Activated CD4-positive, alpha-beta memory T cell treated with anti-CD3 and anti-CD28 coated beads for 36 hours (primary cell): ENCODE measurements at regions not wholly inside any gene's neighbourhood (a gene's known extent, or its start where the extent isn't known, plus 50 kb on each side); places are given as distances from the start of the nearest gene placed in this dataset.

ENCODE experiments used
- CTCF ChIA-PET: fragments of 350-600 bp; sonication (Branson Sonifier 250); formaldehyde crosslinking; loops from one replicate; lab custom pipeline; 2021; ENCODE audit warnings: antibody characterized with exemption, inconsistent platforms; lab: Charles Lee
- POLR2A ChIA-PET: fragments of 350-600 bp; sonication (Branson Sonifier 250); formaldehyde crosslinking; loops from one replicate; lab custom pipeline; 2021; ENCODE audit warnings: antibody characterized with exemption; lab: Charles Lee
- DNase-seq: peaks from one replicate; pipeline ENCODE4 v3.0.0-alpha.2; 2020
- H3K27ac Mint-ChIP-seq: one replicate; pipeline ENCODE4 v1.8.0; 2021; ENCODE audit warnings: mixed read lengths
- H3K27me3 Mint-ChIP-seq: one replicate; pipeline ENCODE4 v1.8.0; 2021; ENCODE audit warnings: mixed read lengths
- H3K36me3 Mint-ChIP-seq: one replicate; pipeline ENCODE4 v1.8.0; 2021; ENCODE audit warnings: mixed read lengths
- H3K4me1 Mint-ChIP-seq: one replicate; pipeline ENCODE4 v1.8.0; 2021; ENCODE audit warnings: low read depth, mixed read lengths
- H3K4me3 Mint-ChIP-seq: one replicate; pipeline ENCODE4 v1.8.0; 2021; ENCODE audit warnings: mild to moderate bottlenecking, mixed read lengths
- H3K9me3 Mint-ChIP-seq: one replicate; pipeline ENCODE4 v1.8.0; 2021; ENCODE audit warnings: mixed read lengths
- intact Hi-C: fragments of 100-400 bp; cut with micrococcal nuclease; formaldehyde crosslinking; loops from one replicate; pipeline ENCODE4 v1.15.1; 2023

DNA sequence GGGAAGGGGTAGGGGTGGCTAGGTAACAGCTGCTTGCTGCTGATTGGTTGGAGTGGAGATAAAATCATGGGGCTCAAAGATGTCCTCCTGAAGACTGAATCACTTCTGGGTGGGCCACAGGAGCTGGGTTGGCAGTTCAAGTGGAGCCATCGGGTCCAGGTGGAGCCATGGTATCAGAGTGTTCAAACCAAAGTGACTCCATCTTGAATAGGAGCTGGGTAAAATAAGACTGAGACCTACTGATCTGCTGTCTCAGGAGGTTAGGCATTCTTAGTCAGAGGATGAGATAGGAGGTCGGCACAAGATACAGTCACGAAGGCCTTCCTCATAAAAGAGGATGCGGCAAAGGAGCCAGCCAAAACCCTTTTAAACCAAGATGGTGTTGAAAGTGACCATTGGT, 96.5 kb downstream of the RTP4 start:
- Mint-ChIP-seq H3K36me3 (no peaks in the 10 kb centered on the region), H3K4me1 (no peaks in the 10 kb centered on the region), H3K9me3 (no peaks in the 10 kb centered on the region), H3K27me3 (peaks cover 13% of the 10 kb centered on the region), H3K27ac (no peak overlapping the region), H3K4me3 (no peak overlapping the region)
- intact Hi-C loops, result no loop called here
- DNase-seq, result no peak
- ChIA-PET POLR2A (no interaction called here), CTCF (no interaction called here)

DNA sequence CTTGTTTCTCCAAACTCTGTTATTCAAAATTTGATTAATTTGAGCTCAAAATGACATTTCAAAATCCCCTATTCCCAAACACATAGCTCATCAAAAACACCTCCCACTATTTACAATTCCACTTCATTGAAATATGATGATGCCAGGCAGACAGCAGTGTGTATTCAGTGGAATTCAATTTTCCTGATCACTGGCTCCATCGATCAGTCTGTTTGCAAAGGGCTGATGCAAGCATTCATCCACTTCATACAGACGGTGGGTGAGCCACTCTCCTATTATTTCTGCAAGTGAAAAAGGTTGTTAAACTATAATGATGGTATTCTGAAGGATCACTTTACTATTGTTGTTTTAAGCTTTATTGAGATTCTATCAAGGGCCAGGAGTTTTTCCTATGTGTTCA, 90.7 kb downstream of the RTP4 start:
- CTCF ChIA-PET, result interaction anchor here (1.9 kb wide), 1 partner anchor 140 kb away, joined by 6 read pairs; no protein-coding TSS in a partner anchor
- no peak overlapping the region for H3K27ac Mint-ChIP-seq
- H3K4me1 Mint-ChIP-seq, result no peaks in the 10 kb centered on the region
- DNase-seq, result no peak
- intact Hi-C loops, result no loop called here
- no peak overlapping the region for H3K4me3 Mint-ChIP-seq
- H3K27me3 Mint-ChIP-seq, result peaks cover 24% of the 10 kb centered on the region
- H3K36me3 Mint-ChIP-seq, result no peaks in the 10 kb centered on the region
- POLR2A ChIA-PET, result no interaction called here
- H3K9me3 Mint-ChIP-seq, result no peaks in the 10 kb centered on the region

DNA sequence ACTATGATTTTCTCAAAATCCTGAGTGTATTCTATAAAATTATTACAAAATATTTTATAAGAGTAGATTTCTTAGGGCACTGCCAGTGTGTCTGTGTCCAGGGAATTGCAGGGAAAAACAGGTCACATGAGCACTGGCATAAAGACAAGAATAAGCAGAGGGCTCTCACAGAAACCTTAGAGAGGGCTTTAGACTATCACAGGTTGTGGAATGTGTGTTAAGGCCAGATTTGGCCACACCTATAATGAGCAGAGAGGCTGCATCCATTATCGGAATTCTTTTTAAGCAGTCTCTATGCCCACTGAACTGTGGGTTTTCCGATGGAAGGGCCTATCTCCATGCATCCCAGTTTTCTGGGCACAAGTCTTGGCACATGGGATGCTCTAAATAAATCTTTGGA, 90.2 kb downstream of the RTP4 start:
- H3K27me3 Mint-ChIP-seq, result peaks cover 21% of the 10 kb centered on the region
- H3K9me3 Mint-ChIP-seq, result no peaks in the 10 kb centered on the region
- H3K36me3 Mint-ChIP-seq, result no peaks in the 10 kb centered on the region
- ChIA-PET POLR2A (no interaction called here), CTCF (interaction anchor here (1.9 kb wide), 1 partner anchor 139 kb away, joined by 6 read pairs; no protein-coding TSS in a partner anchor)
- no peaks in the 10 kb centered on the region for H3K4me1 Mint-ChIP-seq
- intact Hi-C loops, result no loop called here
- DNase-seq, result no peak
- no peak overlapping the region for H3K27ac Mint-ChIP-seq
- no peak overlapping the region for H3K4me3 Mint-ChIP-seq

DNA sequence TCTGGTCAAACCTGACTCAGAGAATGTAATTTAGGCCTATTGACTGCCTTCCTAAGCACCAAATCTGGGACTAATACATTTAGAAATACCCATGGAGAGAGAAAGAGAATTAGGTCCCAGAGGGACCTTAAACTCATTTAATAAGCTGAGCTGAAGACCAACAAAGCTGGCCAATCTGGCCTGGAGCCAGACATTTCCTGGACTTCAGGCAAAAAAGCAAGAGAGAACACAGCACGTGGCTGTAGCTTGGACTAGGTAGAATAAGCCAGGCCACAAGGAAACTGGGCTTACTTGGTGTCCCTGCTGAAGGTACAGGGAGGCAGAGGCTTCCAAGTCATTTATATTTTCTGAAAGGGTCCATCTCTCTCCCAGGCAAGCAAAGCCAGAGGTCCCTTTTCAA, 88.1 kb downstream of the RTP4 start:
- H3K27me3 Mint-ChIP-seq, result peaks cover 16% of the 10 kb centered on the region
- H3K4me1 Mint-ChIP-seq, result no peaks in the 10 kb centered on the region
- POLR2A ChIA-PET, result no interaction called here
- H3K9me3 Mint-ChIP-seq, result no peaks in the 10 kb centered on the region
- DNase-seq, result no peak
- no peak overlapping the region for H3K4me3 Mint-ChIP-seq
- H3K36me3 Mint-ChIP-seq, result no peaks in the 10 kb centered on the region
- intact Hi-C loops, result no loop called here
- H3K27ac Mint-ChIP-seq, result no peak overlapping the region
- CTCF ChIA-PET, result no interaction called here

DNA sequence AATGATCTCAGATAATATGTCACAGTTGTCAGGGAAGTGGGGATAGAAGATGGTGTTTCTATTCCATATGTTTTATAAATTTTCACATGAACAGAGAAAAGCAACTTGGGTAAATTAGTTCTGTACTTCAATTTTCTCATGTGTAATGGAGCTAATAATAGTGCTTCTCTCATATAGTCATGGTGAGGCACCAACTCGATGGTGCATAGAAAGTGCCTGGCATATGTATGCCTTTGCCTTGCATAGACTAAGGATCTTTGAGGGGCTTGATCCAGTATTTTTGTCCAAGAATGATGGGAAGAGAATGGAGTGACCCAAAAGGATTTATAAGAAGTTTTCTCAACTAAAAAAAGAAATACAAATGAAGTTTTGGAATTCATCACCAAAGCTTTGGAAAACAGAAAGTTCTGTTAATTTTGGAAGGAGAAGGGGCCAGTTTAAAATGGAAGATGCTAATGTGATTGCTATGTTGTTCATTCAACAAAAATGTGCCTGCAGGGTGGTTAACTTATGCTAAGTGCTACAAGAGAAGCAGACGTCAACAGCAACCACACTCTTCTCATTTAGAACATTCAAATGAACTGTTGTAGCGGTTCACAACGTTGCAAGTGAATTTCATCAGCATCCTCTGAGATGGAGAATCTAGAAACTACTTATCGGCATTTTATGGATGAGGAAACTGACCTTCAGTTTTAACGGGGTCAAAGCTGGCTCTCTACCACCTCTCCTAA, 86.1 kb downstream of the RTP4 start:
- Mint-ChIP-seq H3K4me1 (no peaks in the 10 kb centered on the region), H3K27ac (no peak overlapping the region), H3K9me3 (no peaks in the 10 kb centered on the region), H3K4me3 (no peak overlapping the region), H3K27me3 (peaks cover 16% of the 10 kb centered on the region), H3K36me3 (no peaks in the 10 kb centered on the region)
- ChIA-PET POLR2A (no interaction called here), CTCF (no interaction called here)
- intact Hi-C loops, result no loop called here
- DNase-seq, result no peak

DNA sequence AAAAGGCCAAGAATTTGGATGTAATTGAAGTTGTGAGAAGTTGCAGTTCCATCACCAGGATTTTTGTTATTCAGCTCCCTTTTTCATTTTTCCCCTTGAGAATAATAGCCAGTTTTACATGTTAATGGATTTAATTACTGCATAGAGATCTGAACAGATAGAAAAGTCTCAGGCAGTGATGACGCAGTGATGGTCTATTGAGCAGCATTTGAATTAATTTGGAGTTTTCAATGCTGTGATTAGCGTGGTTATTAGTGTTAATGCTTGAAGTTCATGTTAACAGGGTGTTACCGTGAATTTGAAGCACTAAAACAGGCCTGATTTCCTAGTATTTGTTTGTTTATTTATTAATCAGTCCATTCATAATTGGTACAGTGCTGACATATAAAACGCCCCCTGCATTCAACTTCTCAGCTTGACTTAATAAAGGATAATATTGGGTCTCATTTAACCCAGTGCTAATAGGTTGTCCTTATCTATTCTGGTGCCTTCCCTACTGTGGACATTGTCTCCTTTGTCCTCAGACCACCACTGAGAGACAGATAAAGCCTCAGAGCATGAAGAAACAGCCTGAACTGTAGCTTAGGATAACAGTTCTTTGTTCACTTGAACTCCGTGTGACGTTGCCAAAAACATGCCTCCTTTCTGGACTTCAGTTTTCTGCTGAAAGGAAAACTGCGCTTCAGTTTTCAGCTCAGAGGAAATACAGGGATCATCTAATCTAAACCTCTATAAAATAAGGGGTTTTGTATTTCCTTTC, 82.4 kb downstream of the RTP4 start:
- intact Hi-C loops, result no loop called here
- H3K9me3 Mint-ChIP-seq, result no peaks in the 10 kb centered on the region
- no peak overlapping the region for H3K27ac Mint-ChIP-seq
- H3K27me3 Mint-ChIP-seq, result peaks cover 9% of the 10 kb centered on the region
- no peaks in the 10 kb centered on the region for H3K4me1 Mint-ChIP-seq
- CTCF ChIA-PET, result no interaction called here
- H3K4me3 Mint-ChIP-seq, result no peak overlapping the region
- no peaks in the 10 kb centered on the region for H3K36me3 Mint-ChIP-seq
- POLR2A ChIA-PET, result no interaction called here
- DNase-seq, result no peak

DNA sequence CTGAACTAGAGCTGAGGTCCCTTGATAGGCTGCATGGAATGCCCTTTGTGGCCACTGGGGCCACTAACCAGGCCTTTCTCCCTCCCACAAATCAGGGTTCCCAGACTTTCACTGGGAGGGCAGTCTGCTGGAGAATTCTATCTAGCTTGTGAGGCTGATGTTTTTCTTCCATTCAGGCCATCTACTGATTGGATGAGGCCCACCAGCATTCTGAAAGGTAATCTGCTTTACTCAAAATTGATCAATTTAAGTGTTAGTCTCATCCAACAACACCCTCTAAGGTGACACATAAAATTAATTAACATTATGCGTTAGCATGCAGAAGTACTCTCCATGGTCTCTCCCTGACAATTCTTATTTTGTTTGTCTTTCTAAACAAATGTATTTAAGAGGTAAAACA, 80.5 kb downstream of the RTP4 start:
- Mint-ChIP-seq H3K4me3 (no peak overlapping the region), H3K27me3 (peaks cover 3% of the 10 kb centered on the region), H3K4me1 (no peaks in the 10 kb centered on the region), H3K9me3 (no peaks in the 10 kb centered on the region), H3K36me3 (no peaks in the 10 kb centered on the region), H3K27ac (no peak overlapping the region)
- ChIA-PET CTCF (no interaction called here), POLR2A (no interaction called here)
- no peak for DNase-seq
- intact Hi-C loops, result no loop called here

DNA sequence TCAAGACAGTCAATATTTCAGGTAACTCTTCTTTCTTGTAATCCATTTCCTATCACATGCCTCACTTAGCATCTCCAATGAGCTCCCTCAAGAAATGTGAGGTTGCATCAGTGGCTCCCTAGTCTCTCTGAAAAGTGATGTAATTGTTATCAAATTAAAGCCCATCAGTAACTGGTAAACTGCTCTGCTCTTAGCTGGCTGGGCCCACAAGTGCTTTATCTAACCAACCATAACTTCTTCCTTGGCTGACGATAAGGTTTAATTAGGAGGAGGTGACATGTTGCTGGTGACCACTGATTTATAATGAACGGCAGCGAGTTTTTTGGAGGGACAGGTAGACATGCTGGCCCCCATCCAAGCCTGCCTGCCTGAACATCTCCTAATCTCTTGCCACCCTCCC, 79.6 kb downstream of the RTP4 start:
- no peaks in the 10 kb centered on the region for H3K4me1 Mint-ChIP-seq
- no peak overlapping the region for H3K27ac Mint-ChIP-seq
- H3K4me3 Mint-ChIP-seq, result no peak overlapping the region
- POLR2A ChIA-PET, result no interaction called here
- DNase-seq, result no peak
- no peaks in the 10 kb centered on the region for H3K9me3 Mint-ChIP-seq
- H3K27me3 Mint-ChIP-seq, result peaks cover 3% of the 10 kb centered on the region
- CTCF ChIA-PET, result interaction anchor here (2.1 kb wide), 1 partner anchor 128 kb away, joined by 7 read pairs; no protein-coding TSS in a partner anchor
- intact Hi-C loops, result no loop called here
- H3K36me3 Mint-ChIP-seq, result no peaks in the 10 kb centered on the region

DNA sequence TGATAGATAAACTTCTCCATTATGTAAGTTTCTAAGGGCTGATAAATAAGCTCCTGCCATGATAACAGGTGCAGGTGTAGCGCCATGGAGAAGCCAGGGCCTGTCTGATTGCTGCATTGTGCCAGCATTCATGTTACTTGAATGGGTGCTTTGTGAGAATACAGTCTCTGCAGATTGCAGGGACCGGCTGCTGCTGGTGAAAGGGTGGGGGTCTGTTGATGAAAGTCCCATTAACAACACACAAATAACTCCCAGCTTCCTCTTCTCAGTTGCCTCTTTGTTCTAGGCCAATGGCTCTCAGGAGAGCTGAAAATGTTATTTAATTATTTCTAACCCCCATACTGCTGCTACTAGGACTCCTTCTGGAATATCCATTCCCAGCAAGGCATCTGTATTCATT, 77.2 kb downstream of the RTP4 start:
- Mint-ChIP-seq H3K27ac (no peak overlapping the region), H3K4me1 (no peaks in the 10 kb centered on the region), H3K9me3 (no peaks in the 10 kb centered on the region), H3K27me3 (peaks cover 3% of the 10 kb centered on the region), H3K4me3 (no peak overlapping the region), H3K36me3 (no peaks in the 10 kb centered on the region)
- DNase-seq, result no peak
- intact Hi-C loops, result no loop called here
- ChIA-PET CTCF (no interaction called here), POLR2A (no interaction called here)

DNA sequence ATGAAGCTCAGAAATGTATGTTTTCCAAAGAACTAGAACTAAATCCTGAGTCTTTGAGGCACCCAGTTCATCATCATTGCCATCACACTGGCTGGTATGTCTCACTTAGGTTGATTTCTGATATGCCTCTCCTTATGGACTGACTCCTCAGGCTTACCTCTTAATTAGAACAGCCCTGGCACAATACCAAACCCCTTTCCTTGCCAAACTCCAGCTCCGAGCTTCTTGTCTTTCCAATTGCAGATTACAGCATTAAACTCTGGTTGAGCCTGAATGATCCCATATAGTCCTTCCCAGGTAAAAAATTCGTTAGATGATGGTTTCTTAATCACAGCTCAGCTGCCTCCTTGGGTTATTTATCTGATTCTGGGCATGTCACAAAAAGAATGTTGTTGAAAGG, 66.3 kb downstream of the RTP4 start:
- H3K27me3 Mint-ChIP-seq, result peaks cover 8% of the 10 kb centered on the region
- intact Hi-C loops, result no loop called here
- ChIA-PET CTCF (interaction anchor here (1.0 to 1.3 kb wide), 3 partner anchors 112 to 116 kb away, joined by 3 to 6 read pairs (median 3); no protein-coding TSS in a partner anchor), POLR2A (no interaction called here)
- H3K4me1 Mint-ChIP-seq, result no peaks in the 10 kb centered on the region
- H3K27ac Mint-ChIP-seq, result no peak overlapping the region
- H3K9me3 Mint-ChIP-seq, result no peaks in the 10 kb centered on the region
- no peak overlapping the region for H3K4me3 Mint-ChIP-seq
- no peaks in the 10 kb centered on the region for H3K36me3 Mint-ChIP-seq
- DNase-seq, result no peak

DNA sequence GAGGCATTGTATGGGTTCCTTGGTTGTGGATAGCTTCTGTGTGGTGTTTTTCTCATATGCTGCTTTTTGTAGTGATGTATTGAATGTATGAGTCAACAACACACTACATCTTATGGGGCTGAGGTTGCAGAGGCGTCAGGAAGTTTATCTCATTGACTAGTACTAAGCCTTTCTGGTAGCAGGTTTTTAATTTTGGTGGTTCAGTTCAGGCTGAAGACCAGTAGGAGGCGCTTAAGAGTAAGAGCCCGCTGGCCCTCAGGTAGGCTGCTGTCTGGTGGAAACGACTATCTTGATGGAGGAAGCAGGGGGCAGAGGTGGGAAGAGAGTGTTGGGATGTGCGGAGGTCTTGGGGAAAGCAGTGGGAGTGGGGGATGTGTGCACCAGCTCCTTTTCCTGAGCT, 62.4 kb downstream of the RTP4 start:
- ChIA-PET POLR2A (no interaction called here), CTCF (interaction anchor here (1.3 to 1.5 kb wide), 2 partner anchors 111 to 249 kb away, joined by 3 to 5 read pairs; no protein-coding TSS in a partner anchor)
- intact Hi-C loops, result no loop called here
- no peak overlapping the region for H3K4me3 Mint-ChIP-seq
- no peak overlapping the region for H3K27ac Mint-ChIP-seq
- no peaks in the 10 kb centered on the region for H3K4me1 Mint-ChIP-seq
- DNase-seq, result no peak
- no peaks in the 10 kb centered on the region for H3K36me3 Mint-ChIP-seq
- H3K9me3 Mint-ChIP-seq, result no peaks in the 10 kb centered on the region
- H3K27me3 Mint-ChIP-seq, result peaks cover 13% of the 10 kb centered on the region
